ENCODE measurements at regions not wholly inside any gene's neighbourhood (a gene's known extent, or its start where the extent isn't known, plus 50 kb on each side); places are given as distances from the start of the nearest gene placed in this dataset.

GRCh38 chr1:99106274-99106673 lies 101.6 kb upstream of the PLPPR5 start:
- no CpG with 5 or more reads among the region's 1 CpG for WGBS (ENCODE audit: missing lambda C conversion rate)
- no peak for FAIRE-seq

GRCh38 chr1:99107680-99108079 lies 103.0 kb upstream of the PLPPR5 start:
- POLR2A ChIA-PET = no interaction called here
- FAIRE-seq = no peak
- CTCF ChIA-PET = no interaction called here
- TF ChIP-seq GATA3 (IDR thresholded peaks at IDR 0.05; ENCODE audit: borderline replicate concordance) = no peak
- no peak for TF ChIP-seq RAD21 (conservative IDR thresholded peaks at IDR 0.05 in 1 of 2, IDR thresholded peaks at IDR 0.05 in 1 of 2)
- TF ChIP-seq HMGXB4 (CRISPR knock-in tag; IDR thresholded peaks at IDR 0.05; ENCODE audit: borderline replicate concordance) = no peak
- no peak for TF ChIP-seq REST (IDR thresholded peaks at IDR 0.05)
- TF ChIP-seq EP300 (IDR thresholded peaks at IDR 0.05) = no peak

More at GRCh38 chr1:99106274-99106673, 101.6 kb upstream of the PLPPR5 start:
- DNase-seq (ENCODE audit: low read depth in 1 of 2, low spot score in 1 of 2) (no peak), ATAC-seq (no peak)
- no peak overlapping the region for H3K4me2 ChIP-seq
- H3K4me1 ChIP-seq = no peaks in the 10 kb centered on the region
- H3K9me3 ChIP-seq = no peaks in the 10 kb centered on the region
- no peak for TF ChIP-seq MAFK (IDR thresholded peaks at IDR 0.05; ENCODE audit: partially characterized antibody)
- TF ChIP-seq HES2 (IDR thresholded peaks at IDR 0.05) = no peak
- TF ChIP-seq MAX (IDR thresholded peaks at IDR 0.05) = no peak
- no peak for TF ChIP-seq RAD21 (conservative IDR thresholded peaks at IDR 0.05 in 1 of 2, IDR thresholded peaks at IDR 0.05 in 1 of 2)
- no peak for TF ChIP-seq MYC (IDR thresholded peaks at IDR 0.05; ENCODE audit: borderline replicate concordance, low read length)
- no peak for TF ChIP-seq JUN (IDR thresholded peaks at IDR 0.05)
- no peak for TF ChIP-seq SMC3 (IDR thresholded peaks at IDR 0.05)
- no peak for TF ChIP-seq CEBPB (IDR thresholded peaks at IDR 0.05)
- TF ChIP-seq NR3C1 (IDR thresholded peaks at IDR 0.05) = no peak
- TF ChIP-seq KDM1A (IDR thresholded peaks at IDR 0.05; ENCODE audit: low read depth) = no peak
- no peak for TF ChIP-seq EHF (CRISPR knock-in tag; IDR thresholded peaks at IDR 0.05)
- no peak for TF ChIP-seq HMGXB4 (CRISPR knock-in tag; IDR thresholded peaks at IDR 0.05; ENCODE audit: borderline replicate concordance)
- TF ChIP-seq POLR2AphosphoS2 (conservative IDR thresholded peaks at IDR 0.05; ENCODE audit: low read length) = no peak
- no peak for TF ChIP-seq PBX3 (IDR thresholded peaks at IDR 0.05)
- TF ChIP-seq ZSCAN20 (CRISPR knock-in tag; IDR thresholded peaks at IDR 0.05) = no peak
- no peak for TF ChIP-seq USF2 (IDR thresholded peaks at IDR 0.05)
- no peak for TF ChIP-seq CTCF (IDR thresholded peaks at IDR 0.05)
- TF ChIP-seq ESRRA (IDR thresholded peaks at IDR 0.05; ENCODE audit: borderline replicate concordance, low read length) = no peak
- TF ChIP-seq POLR2A (IDR thresholded peaks at IDR 0.05; ENCODE audit: low read length) = no peak
- CTCF ChIA-PET = no interaction called here
- no peak overlapping the region for H3K4me3 ChIP-seq
- H3K27ac ChIP-seq = no peak overlapping the region
- POLR2A ChIA-PET = no interaction called here

More at GRCh38 chr1:99107680-99108079, 103.0 kb upstream of the PLPPR5 start:
- Histone ChIP-seq H3K9me3 (no peaks in the 10 kb centered on the region), H3K4me1 (no peaks in the 10 kb centered on the region), H3K27ac (no peak overlapping the region), H3K4me2 (no peak overlapping the region), H3K4me3 (no peak overlapping the region)
- ATAC-seq (no peak), DNase-seq (ENCODE audit: low read depth in 1 of 2, low spot score in 1 of 2) (no peak)
- 61% methylated on average over 7 of the region's 7 CpGs for WGBS (ENCODE audit: missing lambda C conversion rate)

Measured in A549 (cell line).